LNCaP clone FGC (cell line): ENCODE measurements at regions not wholly inside any gene's neighbourhood (a gene's known extent, or its start where the extent isn't known, plus 50 kb on each side); places are given as distances from the start of the nearest gene placed in this dataset.
"Not testable (repeated sequence)": the region's sequence is repeated elsewhere in the genome, so short reads cannot be mapped to it uniquely, and the experiment has no call there.

Source experiments
- DNase-seq: peaks from one replicate; pipeline ENCODE4 v3.0.0-alpha.2; 2011; ENCODE audit warnings: low read depth
- H3K4me3 ChIP-seq: 2 replicates; pipeline ENCODE4 v1.5.1; 2011; ENCODE audit warnings: mild to moderate bottlenecking, low read depth, low read length, control low read depth
- TF ChIP-seq, protein P1 (sequence below): IDR thresholded peaks from 2 replicates; pipeline ENCODE4 v1.5.1; 2012; ENCODE audit warnings: mild to moderate bottlenecking; ENCODE audit not compliant: control insufficient read depth, insufficient read depth; ENCODE audit errors: extremely low read depth

DNA sequence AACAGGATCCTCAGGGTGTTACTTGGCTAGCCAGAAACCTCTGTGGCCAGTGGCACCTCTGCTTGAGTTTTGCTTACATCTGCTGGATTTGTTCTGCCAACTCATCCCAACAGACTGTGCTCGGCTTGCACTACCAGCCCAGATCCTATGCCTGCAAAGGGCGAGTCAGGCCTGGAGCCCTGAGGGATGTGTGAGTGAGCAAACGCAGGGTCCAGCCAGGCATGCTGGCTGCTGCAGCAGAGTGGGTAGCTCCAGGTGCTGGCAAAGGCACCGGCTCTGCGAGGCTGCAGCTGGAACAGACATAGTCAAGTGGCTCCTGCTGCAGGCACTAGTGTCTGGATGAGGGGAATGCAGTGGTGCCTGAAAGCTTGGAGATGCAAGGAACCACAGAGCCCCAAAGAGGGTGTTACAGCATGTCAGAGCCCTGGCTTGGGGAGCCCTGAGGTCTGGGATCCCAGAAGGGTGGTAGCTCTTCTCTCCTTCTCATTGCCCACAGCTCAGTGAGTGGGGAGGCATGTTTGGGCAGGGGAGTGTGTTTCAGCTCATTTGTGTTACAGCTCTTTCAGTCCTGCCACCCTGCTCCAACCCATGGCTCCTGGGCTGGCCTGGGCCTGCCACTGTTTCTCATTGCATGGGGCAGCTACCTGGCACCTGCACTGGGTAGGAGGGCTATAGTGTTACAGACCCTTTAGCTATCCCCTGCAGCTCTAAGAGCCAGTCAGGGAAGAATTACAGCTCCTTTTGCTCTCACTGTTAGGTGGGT, 332.6 kb downstream of the TAF11L14 start:
- DNase-seq: no peak
- no peak overlapping the region for H3K4me3 ChIP-seq
- TF ChIP-seq, protein P1, sequence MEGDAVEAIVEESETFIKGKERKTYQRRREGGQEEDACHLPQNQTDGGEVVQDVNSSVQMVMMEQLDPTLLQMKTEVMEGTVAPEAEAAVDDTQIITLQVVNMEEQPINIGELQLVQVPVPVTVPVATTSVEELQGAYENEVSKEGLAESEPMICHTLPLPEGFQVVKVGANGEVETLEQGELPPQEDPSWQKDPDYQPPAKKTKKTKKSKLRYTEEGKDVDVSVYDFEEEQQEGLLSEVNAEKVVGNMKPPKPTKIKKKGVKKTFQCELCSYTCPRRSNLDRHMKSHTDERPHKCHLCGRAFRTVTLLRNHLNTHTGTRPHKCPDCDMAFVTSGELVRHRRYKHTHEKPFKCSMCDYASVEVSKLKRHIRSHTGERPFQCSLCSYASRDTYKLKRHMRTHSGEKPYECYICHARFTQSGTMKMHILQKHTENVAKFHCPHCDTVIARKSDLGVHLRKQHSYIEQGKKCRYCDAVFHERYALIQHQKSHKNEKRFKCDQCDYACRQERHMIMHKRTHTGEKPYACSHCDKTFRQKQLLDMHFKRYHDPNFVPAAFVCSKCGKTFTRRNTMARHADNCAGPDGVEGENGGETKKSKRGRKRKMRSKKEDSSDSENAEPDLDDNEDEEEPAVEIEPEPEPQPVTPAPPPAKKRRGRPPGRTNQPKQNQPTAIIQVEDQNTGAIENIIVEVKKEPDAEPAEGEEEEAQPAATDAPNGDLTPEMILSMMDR: no peak

DNA sequence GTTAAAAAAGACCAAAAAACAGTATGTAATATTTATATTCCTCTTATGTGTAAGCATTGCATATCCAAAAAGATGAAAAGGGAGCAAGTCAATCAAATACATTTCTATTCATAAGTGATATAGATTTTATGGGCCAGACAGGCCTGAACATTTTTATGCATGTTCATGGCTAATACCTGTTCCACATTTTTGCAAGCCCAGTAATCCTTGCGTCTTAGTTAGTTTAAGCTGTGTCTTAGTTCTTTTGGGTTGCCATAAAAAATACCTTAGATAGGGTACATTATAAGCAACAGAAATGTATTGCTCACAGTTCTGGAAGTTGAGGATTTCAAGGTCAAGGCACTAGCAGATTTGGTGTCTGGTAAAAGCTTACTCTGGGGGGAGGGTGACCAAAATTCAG, 342.1 kb downstream of the TAF11L14 start:
- TF ChIP-seq, protein P1: no peak
- H3K4me3 ChIP-seq: no peak overlapping the region

DNA sequence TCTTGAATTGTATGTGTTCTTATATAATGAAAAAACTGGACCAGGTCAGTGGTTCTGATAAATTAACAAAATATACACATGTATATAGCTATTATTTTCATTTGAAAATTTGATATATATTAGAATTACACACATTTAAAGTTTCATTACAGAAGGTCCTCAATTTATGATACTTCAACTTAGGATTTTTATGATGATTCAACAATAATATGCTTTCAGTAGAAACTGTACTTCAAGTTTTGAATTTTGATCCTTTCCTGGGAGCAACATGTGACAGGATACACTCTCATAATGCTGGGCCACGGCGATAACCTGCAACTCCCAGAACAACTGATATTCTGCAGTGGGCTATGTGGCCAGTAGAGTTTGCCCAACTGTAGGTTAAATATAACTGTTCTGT, 344.7 kb downstream of the TAF11L14 start:
- DNase-seq: no peak
- TF ChIP-seq, protein P1: no peak
- no peak overlapping the region for H3K4me3 ChIP-seq

More for the DNA sequence above, 342.1 kb downstream of the TAF11L14 start:
- DNase-seq: no peak

DNA sequence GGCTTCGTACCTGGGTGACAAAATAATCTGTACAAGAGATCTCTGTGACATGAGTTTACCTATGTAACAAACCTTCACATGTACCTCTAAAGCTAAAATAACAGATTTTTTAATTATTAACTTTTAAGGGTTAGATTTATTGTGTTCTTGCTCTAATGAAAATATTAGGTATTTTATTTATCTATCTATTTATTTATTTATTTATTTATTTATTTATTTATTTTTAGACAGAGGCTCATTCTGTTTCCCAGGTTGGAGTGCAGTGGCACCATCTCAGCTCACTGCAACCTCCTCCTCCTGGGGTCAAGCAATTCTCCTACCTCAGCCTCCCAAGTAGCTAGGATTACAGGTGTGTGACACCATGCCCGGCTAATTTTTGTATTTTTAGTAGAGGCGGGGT, 348.4 kb downstream of the TAF11L14 start:
- H3K4me3 ChIP-seq: not testable (repeated sequence)

DNA sequence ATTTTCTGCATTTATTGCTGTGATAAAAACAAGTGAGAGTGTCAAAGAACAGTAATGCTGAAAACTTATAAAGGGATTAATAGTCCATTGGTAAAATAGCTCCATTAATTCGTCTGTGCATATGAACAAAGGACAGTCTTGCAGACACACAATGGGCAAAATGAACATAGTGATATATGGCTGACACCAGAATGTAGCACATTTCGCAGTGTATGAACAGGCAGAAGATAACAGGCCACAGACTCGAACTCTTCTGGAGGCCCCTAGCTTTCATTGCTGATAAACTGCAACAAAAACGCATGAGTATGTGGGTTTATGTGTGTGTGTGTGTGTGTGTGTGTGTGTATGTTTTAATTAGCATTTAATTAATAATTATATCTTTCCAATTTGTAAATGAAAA, 354.8 kb downstream of the TAF11L14 start:
- no peak for DNase-seq
- H3K4me3 ChIP-seq: no peak overlapping the region
- TF ChIP-seq, protein P1: no peak

More for the DNA sequence above, 348.4 kb downstream of the TAF11L14 start:
- DNase-seq: not testable (repeated sequence)

DNA sequence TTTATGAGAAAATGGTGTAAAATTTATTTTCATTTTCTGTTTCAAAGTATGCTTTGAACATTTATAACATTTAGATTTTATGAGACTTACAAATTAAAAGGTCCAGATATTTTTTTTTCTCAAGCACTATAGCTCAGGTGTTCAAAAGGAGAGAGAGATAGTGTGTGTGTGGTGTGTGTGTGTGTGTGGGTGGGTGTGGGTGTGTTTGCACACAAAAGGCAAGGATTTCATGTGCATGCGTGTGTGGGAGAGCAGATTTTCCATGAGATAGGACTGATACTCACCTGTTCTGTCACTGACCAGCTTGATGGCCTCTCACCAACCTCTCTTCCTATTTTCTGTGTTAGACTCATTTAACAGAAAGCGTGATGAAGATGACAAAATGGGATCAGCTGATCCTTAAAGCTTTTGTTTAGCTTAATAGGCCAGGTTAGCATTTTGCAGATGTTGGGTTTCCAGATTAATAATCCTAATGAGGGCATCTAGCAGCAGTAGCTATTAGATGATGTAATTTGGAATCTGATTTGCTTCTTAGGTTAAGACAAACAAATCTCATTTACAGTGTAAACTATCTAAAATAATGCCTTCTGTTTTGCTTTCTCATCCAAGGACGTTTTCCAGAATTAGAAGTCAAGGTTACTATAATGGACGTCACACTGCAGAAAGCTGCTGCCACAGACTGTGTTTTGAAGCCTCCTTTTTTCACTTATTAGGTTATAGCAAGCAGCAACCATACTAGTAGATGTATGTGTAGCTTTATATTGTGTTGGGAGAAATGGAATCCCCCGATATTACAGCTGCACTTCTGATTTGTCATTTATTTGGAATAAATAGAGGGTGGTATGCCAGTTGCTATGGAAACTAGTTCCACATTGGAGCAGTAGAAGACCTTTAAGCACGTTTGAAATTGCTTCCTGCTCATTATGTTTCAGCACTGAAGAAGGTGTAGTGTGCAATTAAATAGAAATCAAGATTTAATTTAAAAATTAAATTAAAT, 355.6 kb downstream of the TAF11L14 start:
- TF ChIP-seq, protein P1: no peak
- no peak for DNase-seq
- no peak overlapping the region for H3K4me3 ChIP-seq

DNA sequence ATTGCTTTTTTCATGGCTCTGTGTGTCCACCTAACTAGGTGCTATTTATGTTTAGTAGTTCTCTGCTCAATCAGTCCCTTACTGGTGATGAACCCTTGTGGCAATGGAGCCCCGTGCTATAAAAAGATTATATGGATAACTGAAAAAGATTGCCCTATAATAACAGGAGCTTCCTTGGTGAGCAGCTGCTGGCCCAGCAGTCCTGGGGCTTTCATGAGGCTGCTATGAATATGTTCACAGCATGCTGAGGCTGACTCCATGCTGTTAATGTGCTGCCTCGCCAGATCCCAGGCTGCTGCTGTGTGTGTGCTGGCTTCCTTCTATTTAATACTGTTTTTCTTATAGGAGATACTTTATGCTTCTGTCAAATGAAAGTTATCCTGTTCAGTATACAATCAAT, 357.5 kb downstream of the TAF11L14 start:
- no peak for DNase-seq
- H3K4me3 ChIP-seq: no peak overlapping the region
- TF ChIP-seq, protein P1: no peak
